GM19438 (cell line): ENCODE measurements at regions not wholly inside any gene's neighbourhood (a gene's known extent, or its start where the extent isn't known, plus 50 kb on each side); places are given as distances from the start of the nearest gene placed in this dataset.

Experiments
- ATAC-seq: cut with Tn5 transposase; IDR thresholded peaks from one replicate; pipeline ENCODE4 v1.9.1; 2021; ENCODE audit warnings: low read depth; ENCODE audit not compliant: unreplicated experiment

- no peak for ATAC-seq
Measured at GRCh38 chr3:34844323-34844620, 795.1 kb upstream of the ARPP21 start.

DNA sequence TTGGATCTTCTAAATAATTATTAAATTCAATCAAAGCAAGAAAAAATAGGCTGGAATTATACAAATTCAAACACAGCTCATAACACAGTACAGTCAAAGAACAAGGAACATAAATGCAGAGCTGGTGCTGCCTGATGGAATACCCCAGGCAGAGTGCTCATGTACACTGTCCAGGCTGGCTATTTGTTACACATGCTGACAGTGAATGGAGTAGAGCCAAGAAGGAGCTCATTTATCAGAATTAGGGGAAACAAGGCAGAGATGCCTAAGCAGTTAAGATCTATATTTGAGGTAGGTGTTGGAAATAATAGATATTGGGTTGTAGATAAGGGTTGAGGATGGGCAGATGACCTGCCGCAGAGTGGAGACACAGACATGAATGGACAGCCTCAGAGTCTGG lies 788.2 kb upstream of the ARPP21 start:
- no peak for ATAC-seq

DNA sequence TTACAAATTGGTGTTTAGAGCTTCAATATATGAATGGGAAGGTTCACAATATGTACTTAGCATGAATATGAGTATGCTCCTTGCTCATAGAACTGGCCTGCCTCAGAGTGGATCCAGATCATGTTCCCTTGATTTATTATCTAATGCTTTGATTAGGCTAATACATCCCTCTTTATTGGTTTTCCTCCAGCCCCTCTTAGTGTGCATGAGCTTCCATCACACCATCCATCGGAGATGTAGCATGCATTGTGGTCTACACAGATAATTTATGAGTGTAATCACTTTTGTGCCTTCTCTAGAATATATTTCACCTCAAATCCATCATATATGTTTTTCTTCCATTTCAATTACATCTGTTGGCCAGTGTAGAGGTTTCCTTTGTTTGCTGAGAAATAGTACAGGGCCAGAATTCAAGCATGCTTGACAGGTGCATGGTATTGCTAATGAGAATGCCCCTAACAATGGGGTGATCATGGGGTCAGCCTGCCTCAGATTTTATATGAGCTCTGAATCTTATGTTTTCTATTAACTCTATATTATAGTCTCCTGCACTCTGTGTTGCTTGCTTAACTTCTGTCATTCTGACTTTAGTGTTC lies 786.4 kb upstream of the ARPP21 start:
- ATAC-seq: no peak

- no peak for ATAC-seq
Measured at GRCh38 chr3:34856081-34856947, 783.0 kb upstream of the ARPP21 start.

GRCh38 chr3:34858067-34858660 lies 781.2 kb upstream of the ARPP21 start:
- ATAC-seq: no peak

- ATAC-seq: no peak
Measured at GRCh38 chr3:34859746-34860145, 779.6 kb upstream of the ARPP21 start.

- ATAC-seq: no peak
Measured at GRCh38 chr3:34862456-34862855, 776.9 kb upstream of the ARPP21 start.

- no peak for ATAC-seq
Measured at GRCh38 chr3:34863485-34863884, 775.8 kb upstream of the ARPP21 start.

GRCh38 chr3:34864011-34864410 lies 775.3 kb upstream of the ARPP21 start:
- no peak for ATAC-seq

DNA sequence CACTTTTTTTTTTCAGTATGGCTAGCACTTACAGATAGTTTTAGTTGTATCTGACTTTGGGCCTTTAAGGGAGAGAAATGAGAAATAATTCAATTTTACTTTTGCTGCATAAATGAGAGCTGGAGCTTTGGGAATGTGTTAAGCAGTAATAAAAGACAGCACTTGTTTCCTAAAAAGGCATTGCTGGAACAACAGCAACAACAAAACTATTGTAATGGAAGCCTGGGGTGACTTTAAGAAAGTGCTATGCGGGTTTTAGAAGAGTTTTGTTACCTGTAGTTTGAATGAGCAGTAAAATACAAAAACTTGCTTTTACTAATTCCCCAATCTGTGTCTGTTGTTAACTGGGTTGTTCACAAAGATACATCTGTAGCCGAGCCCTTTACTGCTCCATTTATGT lies 774.0 kb upstream of the ARPP21 start:
- ATAC-seq: no peak

GRCh38 chr3:34868935-34869334 lies 770.4 kb upstream of the ARPP21 start:
- no peak for ATAC-seq

GRCh38 chr3:34869696-34870095 lies 769.6 kb upstream of the ARPP21 start:
- no peak for ATAC-seq

DNA sequence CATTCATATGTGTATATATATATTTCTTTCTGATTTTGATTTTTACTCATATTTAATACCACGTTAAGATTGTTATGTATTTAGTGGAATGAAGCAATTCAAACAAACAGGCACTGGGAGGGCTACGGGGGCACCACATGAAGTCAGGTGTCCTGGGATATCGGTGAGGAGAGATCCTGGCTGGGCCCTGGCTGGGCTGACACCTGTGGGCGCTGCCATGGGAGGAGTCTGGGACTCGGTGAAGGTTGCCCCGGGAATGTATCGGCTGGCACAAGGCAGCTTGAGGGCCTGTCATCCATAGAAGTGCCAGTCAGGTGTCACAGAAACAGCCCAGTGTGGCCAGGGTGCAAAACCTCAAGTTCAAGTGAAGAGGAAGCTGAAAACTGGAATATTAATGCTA lies 766.9 kb upstream of the ARPP21 start:
- no peak for ATAC-seq

DNA sequence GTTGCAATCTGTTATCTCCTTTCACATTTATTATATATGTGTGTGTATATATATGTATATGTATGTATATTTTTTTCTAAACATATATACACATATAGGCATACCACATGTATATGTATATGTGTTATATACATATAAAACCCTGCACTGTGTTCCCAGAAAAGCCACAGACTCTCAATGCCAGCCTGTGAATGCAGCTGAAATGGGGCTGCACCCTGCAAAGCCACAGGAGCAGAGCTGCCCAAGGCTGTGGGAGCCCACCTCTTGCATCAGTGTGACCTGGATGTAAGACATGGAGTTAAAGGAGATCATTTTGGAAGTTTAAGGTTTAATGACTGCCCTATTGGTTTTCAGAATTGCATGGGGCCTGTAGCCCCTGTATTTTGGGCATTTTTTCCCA lies 762.3 kb upstream of the ARPP21 start:
- no peak for ATAC-seq

DNA sequence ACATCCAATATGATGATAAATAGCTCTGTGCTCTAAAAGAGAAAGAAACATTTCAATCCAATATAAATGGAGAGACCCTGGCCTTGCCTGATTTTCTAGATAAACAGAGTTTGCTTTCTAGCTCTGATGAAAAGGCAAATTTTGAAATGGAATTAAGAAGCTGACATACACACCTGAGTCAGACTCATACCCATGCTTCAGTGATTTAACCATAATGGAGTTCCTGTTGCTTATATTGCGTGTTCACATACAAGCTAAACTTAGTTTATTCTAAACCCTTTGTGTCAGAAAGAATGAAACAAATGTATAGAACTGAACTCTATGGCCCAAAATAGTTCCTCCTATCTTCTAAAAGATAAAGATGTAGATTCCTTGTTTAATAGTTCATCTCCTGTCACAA lies 760.8 kb upstream of the ARPP21 start:
- ATAC-seq: no peak

GRCh38 chr3:34881026-34881425 lies 758.3 kb upstream of the ARPP21 start:
- ATAC-seq: no peak

DNA sequence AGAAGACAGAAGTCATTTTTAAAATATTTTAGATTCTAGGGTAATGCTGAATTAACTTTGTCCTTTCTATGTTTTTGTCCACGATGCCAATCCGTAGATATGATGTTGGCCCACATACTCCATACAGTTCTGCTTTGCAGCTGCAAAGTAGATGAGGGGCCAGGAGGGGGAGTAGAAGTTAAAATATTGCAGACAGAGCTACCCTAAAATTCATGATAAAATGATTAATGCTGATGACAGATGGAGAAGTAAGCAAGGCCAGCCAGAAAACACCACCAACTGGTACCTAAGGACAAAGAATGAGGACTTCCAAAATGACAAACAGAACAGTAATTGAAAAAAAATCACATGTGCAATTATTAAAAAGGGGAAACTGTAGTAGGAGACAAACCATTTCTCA lies 756.6 kb upstream of the ARPP21 start:
- ATAC-seq: no peak

DNA sequence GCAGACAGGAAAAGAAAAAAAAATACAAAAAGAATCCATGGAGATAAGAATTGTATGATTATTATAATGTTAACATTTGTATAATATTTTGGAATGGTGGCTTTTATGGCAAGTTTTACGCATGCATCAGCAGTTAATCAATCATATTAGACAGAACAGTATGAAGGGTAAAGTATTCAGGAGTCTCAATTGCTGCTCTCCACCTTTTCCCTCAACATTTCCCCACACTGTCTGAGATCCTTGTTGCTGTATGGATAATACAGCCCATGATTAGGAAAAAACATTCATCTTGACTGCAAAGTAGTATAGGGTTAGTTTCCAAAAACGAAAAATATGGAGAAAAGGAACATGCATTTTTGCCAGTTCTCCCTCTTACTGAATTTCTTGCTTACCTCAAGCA lies 755.3 kb upstream of the ARPP21 start:
- ATAC-seq: no peak

DNA sequence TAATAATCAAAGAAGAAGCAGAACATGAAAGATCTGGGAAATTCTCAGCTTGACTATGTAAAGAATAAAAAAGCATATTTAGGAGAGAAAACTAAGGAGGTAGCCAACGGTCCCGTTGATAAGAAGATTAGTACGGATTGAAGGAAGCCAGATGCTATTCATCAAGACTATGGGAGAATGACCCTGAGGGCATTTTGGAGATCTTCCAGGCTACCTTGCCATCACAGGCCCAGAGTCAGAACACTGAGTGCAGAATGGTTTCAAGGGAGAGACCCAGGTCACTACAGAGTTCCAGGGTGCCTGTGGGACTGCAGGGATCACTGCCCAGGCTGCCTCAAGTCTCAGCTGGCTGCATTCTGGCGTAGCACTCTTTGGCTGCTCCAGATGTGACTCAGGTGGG lies 752.9 kb upstream of the ARPP21 start:
- ATAC-seq: no peak

GRCh38 chr3:34889641-34890040 lies 749.7 kb upstream of the ARPP21 start:
- no peak for ATAC-seq

GRCh38 chr3:34890247-34890646 lies 749.1 kb upstream of the ARPP21 start:
- ATAC-seq: no peak

DNA sequence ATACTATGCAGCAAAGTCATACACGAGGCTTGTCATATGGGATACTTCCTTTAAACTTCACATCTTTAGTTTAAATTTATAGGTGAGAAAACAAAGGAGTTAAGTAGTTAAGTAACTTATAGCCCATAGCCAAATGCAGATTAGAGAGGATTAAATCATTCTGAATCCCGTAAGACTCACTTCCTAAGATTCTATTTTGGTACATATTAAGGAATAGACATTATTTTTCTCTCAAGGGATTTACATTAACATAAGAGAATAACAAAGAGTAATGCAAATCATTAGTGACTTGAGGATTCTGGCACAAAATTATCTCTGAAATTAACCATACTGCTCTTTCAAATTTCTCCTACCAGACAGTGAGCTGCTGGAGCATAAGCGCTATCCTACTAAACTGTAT lies 747.4 kb upstream of the ARPP21 start:
- ATAC-seq: no peak
